NOMO-1 treated with DMSO at 0.1 percent for 48 hours (cell line): ENCODE measurements at regions not wholly inside any gene's neighbourhood (a gene's known extent, or its start where the extent isn't known, plus 50 kb on each side); places are given as distances from the start of the nearest gene placed in this dataset.
A peak's percentile ranks its signal among the peaks of the same experiment; 100 is the strongest.
"Not testable (repeated sequence)": the region's sequence is repeated elsewhere in the genome, so short reads cannot be mapped to it uniquely, and the experiment has no call there.

Experiments
- DNase-seq: peaks from one replicate; lab custom pipeline; 2025; ENCODE audit not compliant: unreplicated experiment; lab: John Stamatoyannopoulos, UW

DNA sequence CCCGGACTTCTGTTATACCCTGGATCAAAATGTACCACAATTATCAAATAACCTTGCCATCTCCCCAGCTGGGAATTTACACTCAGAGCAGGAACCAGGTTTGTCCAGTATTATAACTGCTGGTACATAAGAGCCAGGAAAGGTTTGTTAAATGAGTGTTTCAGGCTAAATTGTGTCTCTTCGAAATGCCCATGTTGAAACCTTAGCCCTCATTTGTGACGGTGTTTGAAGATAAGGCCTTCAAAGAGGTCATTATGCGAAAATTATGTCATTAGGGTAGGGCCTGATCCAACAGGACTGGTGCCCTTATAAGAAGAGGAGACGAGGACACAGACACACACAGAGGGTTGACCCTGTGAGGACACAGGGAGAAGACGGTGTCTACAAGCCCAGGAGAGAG is 73.5 kb upstream of the DHRSX start:
- DNase-seq, result no peak

DNA sequence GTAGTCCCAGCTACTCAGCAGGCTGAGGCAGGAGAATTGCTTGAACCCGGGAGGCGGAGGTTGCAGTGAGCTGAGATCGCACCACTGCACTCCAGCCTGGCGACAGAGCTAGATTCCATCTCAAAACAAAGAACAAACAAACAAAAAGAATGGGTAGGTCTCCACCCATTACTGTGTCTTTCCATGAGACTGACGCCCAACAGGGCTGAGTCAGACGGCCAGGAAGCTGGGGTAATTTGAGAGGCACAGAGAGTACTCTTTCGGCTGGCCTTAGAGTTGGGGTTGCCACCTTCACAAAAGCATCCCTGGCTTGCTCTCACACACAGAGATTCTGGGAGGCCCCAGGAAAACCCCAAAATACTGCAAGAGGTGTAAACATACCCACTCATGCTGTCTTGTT is 72.0 kb upstream of the DHRSX start:
- DNase-seq, result no peak

DNA sequence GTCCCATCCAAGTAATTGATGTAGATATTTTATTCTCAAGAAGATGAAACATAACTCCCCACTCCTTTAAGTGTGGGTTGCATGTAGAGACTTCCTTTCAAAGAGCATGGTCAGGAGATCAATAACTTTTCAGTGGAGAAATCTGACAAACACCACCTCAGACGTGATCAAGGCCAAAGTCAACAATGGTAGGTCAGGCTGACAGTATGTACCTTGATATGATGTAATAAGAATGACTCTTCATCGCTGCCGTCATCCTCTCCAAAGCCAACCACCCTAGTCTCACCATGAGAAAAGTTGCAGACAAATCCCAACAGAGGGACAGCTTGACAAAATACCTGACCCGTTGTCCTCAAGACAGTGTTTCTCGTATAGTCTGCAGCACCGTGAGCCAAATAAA is 67.3 kb upstream of the DHRSX start:
- no peak for DNase-seq

DNA sequence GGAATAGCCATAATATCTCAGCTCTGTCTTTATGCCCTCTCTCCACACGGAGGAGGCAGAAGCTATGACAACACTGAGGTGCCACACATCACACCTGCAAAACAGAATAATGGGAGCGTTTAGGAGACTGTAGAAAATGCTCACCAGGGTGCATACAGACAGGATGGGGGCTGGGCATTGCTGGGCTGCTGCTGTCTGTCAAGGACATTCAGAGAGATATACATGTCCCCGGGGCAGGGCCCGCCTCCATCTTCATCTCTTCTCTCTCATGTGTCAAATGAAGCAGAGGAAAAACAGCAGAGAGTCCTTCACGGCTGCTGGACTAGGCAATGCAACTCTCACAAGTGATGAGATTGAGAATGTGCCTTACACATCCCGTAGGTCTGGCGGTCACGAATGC is 65.3 kb upstream of the DHRSX start:
- no peak for DNase-seq

DNA sequence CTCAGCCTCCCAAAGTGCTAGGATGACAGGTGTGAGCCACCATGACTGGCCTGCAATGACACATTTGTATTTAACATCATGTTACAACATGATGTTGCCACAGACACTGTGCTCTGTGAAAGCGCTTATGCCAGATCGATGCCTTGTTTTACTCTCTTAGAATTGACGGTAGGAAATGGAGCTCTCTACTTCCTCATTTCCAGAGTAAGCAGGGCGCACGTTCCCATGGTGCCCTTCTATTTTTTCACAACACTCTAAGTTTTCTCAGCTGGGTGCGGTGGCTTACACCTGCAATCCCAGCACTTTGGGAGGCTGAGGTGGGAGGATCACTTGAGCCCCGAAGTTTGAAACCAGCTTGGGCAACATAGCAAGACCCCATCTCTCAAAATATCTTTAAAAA is 60.7 kb upstream of the DHRSX start:
- peak; percentile 80 for DNase-seq

DNA sequence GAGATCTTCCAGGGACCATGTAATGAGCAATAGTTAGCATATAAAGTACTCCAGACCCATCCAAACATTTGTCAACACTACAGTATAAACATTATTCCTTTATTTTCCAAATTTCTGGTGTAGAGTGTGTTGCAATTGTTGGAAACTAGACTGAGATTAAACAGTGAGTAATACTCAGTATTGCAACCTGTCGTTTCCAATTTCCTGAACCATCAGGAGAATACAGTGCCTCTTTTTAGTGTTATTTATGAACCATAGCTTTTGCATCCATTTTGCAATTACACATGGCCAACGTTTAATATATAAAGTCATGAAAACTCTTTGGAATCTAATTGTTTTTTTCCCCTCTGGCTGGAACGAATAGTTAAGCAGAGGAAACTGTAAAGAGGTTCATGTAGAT is 58.3 kb upstream of the DHRSX start:
- no peak for DNase-seq

DNA sequence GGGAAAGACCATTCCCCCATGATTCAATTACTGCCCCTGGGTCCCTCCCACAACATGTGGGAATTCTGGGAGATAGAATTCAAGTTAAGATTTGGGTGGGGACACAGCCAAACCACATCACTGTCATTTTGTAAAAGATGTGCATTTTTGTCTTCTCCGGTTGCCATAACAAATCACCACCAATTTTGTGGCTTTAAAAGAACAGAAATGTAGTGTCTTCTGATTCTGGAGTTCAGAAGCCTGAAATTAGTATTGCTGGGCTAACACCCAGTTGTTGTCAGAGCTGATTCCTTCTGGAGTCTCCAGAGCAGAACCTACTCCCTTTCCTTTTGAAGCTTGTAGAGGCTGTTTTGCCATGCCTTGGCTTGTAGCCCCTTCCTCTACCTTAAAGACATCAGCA is 54.1 kb upstream of the DHRSX start:
- DNase-seq, result no peak

DNA sequence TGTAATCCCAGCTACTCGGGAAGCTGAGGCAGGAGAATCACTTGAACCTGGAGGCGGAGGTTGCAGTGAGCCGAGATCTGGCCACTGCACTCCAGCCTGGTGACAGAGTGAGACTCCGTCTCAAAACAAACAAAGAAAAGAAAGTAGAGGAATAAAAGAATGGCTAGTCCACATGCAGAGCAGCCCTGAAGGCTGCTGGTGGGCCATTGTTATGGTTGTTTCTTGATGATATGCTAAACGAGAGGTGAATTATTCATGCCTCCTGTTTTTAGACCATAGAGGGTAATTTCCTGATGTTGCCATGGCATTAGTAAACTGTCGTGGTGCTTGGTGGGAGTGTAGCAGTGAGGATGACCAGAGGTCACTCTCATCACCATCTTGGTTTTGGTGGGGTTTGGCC is 53.3 kb upstream of the DHRSX start:
- not testable (repeated sequence) for DNase-seq

DNA sequence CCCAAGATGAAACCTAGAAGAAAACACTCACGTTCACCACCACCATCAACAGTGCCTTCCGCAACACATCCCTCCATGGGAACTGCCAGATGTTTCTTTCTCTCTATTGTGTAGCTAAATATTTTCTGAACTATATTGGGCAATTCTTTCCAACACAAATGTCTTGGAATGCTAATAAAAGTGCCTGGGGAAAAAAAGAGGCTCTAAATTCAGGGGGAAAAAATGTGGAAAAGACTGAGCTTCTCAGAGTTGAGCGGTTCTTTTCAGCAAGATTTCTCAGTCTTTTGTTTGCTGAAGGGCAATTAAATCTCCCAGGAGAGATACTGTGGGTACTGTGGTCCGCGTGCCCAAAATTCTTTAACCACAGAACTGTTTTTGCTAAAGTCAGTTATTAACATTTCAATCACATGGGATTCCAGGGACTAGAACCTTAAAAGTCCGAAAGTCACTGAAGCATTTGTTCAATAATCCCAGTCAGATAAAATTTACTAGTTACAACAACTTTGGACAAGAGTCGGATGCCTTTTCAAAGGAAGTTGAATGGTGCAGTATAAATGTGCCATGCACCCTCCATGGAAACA is 51.9 kb upstream of the DHRSX start:
- DNase-seq, result no peak

DNA sequence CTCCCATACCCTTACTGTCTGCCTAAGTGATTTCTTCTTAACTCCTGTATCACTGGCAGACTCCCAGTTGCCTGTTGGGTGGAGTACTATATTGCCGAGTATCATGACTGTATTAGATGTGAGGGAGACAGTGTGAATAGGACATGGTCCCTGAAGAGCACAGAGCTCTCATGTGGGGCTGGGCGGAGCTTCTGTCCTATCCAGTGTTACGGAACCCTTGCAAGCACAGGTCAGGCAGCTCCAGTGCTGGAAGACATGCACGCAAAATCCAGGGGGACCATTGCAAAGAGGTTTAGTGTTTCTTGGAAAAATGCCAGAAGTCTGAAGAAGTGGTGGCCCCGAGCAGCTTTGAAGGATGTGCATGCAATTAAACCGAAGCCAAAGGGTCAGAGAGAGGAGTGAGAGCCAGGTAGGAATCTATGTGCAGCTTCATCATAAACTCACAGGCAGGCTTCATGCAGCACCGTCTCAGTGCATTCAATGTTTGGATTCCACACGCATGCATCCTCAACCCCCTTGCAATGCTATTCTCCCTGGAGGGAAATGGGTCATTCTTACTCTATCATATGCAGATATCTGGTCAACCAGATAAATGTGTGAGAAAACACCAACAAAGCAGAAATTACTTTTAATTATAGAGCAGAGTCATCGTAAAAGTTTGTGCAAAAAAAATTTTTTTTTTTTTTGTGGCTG is 49.7 kb upstream of the DHRSX start:
- DNase-seq, result no peak
